Liver (tissue), 8 donors: ENCODE measurements at regions not wholly inside any gene's neighbourhood (a gene's known extent, or its start where the extent isn't known, plus 50 kb on each side); places are given as distances from the start of the nearest gene placed in this dataset.

Experiments
- DNase-seq: peaks from one replicate; pipeline ENCODE4 v3.0.0-alpha.2; 2017; ENCODE audit warnings: low spot score
- H3K27ac ChIP-seq, 2 donors: one replicate each; pipeline ENCODE4 v1.7.0; 2013; ENCODE audit warnings: inconsistent platforms in 2 of 2, low read length in 2 of 2, control low read depth in 1 of 2, low read depth in 1 of 2, mild to moderate bottlenecking in 1 of 2
- H3K27me3 ChIP-seq, 4 donors: one replicate each; pipeline versions ENCODE4 v1.6.1 to v1.7.0; 2013; ENCODE audit warnings: low read length in 3 of 4, inconsistent platforms in 1 of 4, mild to moderate bottlenecking in 1 of 4, moderate library complexity in 1 of 4; ENCODE audit not compliant: control insufficient read depth in 4 of 4, insufficient read depth in 4 of 4
- H3K36me3 ChIP-seq, 4 donors: one replicate each; pipeline versions ENCODE4 v1.6.1 to v1.7.0; 2013; ENCODE audit warnings: low read length in 3 of 4, mild to moderate bottlenecking in 3 of 4, low read depth in 1 of 4, moderate library complexity in 1 of 4; ENCODE audit not compliant: control insufficient read depth in 4 of 4, insufficient read depth in 3 of 4
- H3K4me1 ChIP-seq, 4 donors: one replicate each; pipeline versions ENCODE4 v1.6.1 to v1.7.0; 2013; ENCODE audit warnings: low read length in 3 of 4, mild to moderate bottlenecking in 3 of 4, moderate library complexity in 1 of 4; ENCODE audit not compliant: control insufficient read depth in 4 of 4, insufficient read depth in 4 of 4
- H3K4me3 ChIP-seq, 3 donors: one replicate each; pipeline versions ENCODE4 v1.6.1 to v1.7.0; 2013; ENCODE audit warnings: low read length in 3 of 3, control low read depth in 1 of 3, low read depth in 1 of 3, mild to moderate bottlenecking in 1 of 3
- H3K9ac ChIP-seq, 2 donors: one replicate each; pipeline ENCODE4 v1.7.0; 2013; ENCODE audit warnings: low read length in 2 of 2, mild to moderate bottlenecking in 2 of 2, moderate library complexity in 2 of 2, control low read depth in 1 of 2, low read depth in 1 of 2
- H3K9me3 ChIP-seq, 4 donors: one replicate each; pipeline versions ENCODE4 v1.6.1 to v1.7.0; 2013; ENCODE audit warnings: low read length in 3 of 4; ENCODE audit not compliant: control insufficient read depth in 4 of 4
- EGR1 ChIP-seq, 2 donors: IDR thresholded peaks; 2 replicates each; pipeline ENCODE4 v1.6.1; 2016 to 2018; ENCODE audit warnings: antibody characterized with exemption in 2 of 2, low read depth in 2 of 2
- FOXA1 ChIP-seq: IDR thresholded peaks from 2 replicates; pipeline ENCODE4 v1.6.1; 2016; ENCODE audit warnings: antibody characterized with exemption
- FOXA2 ChIP-seq: IDR thresholded peaks from 2 replicates; pipeline ENCODE4 v1.6.1; 2016; ENCODE audit warnings: antibody characterized with exemption
- GABPA ChIP-seq, 2 donors: IDR thresholded peaks in 1 of 2; conservative IDR thresholded peaks in 1 of 2; 2 replicates each; pipeline ENCODE4 v1.6.1; 2016; ENCODE audit warnings: antibody characterized with exemption in 2 of 2, mild to moderate bottlenecking in 1 of 2, moderate library complexity in 1 of 2
- HNF4A ChIP-seq, 2 donors: conservative IDR thresholded peaks; 2 replicates each; pipeline ENCODE4 v1.6.1; 2016; ENCODE audit warnings: antibody characterized with exemption in 2 of 2, mild to moderate bottlenecking in 2 of 2
- JUND ChIP-seq, 2 donors: IDR thresholded peaks; 2 replicates each; pipeline ENCODE4 v1.6.1; 2016; ENCODE audit warnings: antibody characterized with exemption in 2 of 2
- NR2F2 ChIP-seq: IDR thresholded peaks from 2 replicates; pipeline ENCODE4 v1.6.1; 2016; ENCODE audit warnings: antibody characterized with exemption
- RAD21 ChIP-seq, 2 donors: IDR thresholded peaks; 2 replicates each; pipeline ENCODE4 v1.6.1; 2016; ENCODE audit warnings: antibody characterized with exemption in 2 of 2, mild to moderate bottlenecking in 2 of 2
- SP1 ChIP-seq: IDR thresholded peaks from 2 replicates; pipeline ENCODE4 v1.6.1; 2018; ENCODE audit warnings: antibody characterized with exemption, mild to moderate bottlenecking
- WGBS: extraction: QIAGEN DNeasy Blood & Tissue Kit; methylation state at CpG from one replicate; pipeline ENCODE4 v1.1.7; 2013; 5-methylcytosine and 5-hydroxymethylcytosine counted together
- TF ChIP-seq, protein P1 (sequence below): IDR thresholded peaks from 2 replicates; pipeline ENCODE4 v1.6.1; 2016; ENCODE audit warnings: antibody characterized with exemption
- TF ChIP-seq, protein P2 (sequence below): IDR thresholded peaks from 2 replicates; pipeline ENCODE4 v1.6.1; 2016; ENCODE audit warnings: antibody characterized with exemption
- TF ChIP-seq, protein P3 (sequence below): IDR thresholded peaks from 2 replicates; pipeline ENCODE4 v1.6.1; 2016; ENCODE audit warnings: antibody characterized with exemption, mild to moderate bottlenecking
- TF ChIP-seq, protein P4 (sequence below): fragments of 150-350 bp; IDR thresholded peaks from 2 replicates; pipeline ENCODE4 v1.5.1; 2017; ENCODE audit warnings: improper control_type of control experiment, low read depth, low read length; ENCODE audit not compliant: missing input control
- TF ChIP-seq, protein P5 (sequence below): IDR thresholded peaks from 2 replicates; pipeline ENCODE4 v1.6.1; 2016; ENCODE audit warnings: antibody characterized with exemption
- donor health status: healthy.
- donor health status: healthy.
- donor health status: healthy.
- donor health status: healthy.
- donor health status: healthy.

DNA sequence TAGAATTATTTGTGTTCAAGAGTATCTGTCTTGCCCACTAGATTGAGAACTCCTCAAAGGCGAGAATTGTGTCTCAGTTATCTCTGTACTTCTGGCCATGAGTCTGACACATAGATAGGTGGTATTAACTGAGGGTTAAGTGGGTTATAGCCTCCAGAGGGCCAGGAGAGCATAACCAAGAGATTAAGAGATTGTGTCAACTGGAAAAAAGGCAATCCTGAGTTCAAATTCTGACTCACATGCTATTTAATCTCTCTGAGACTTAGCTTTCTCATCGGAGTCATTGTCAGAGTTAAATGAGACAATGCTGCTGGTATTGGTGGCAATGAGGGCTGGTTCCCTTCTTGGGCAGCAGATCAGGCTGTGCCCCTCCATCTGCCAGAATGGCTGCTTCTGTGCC, 330.9 kb downstream of the TNS1 start:
- Histone ChIP-seq H3K36me3 (no peaks in the 10 kb centered on the region), H3K27me3 (no peaks in the 10 kb centered on the region)
- 44% methylated on average over 2 of the region's 2 CpGs for WGBS

DNA sequence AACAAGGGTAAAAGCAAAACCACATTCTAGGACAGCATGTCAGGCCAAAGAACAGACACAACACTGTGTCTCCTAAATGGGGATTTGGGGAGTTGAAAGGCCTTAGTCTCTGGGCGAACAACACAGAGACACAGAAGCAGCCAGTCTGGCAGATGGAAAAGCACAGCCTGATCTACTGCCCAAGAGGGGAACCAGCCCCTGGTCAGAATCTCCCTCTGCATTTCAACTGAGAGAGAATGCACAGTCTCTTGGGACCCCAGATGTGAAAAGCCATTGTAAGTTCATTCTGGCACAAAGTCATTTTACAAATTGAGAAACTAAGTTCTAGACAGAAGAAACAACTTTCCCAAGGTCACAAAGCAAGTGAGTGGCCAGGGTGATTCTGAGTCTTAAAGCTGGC, 331.7 kb downstream of the TNS1 start:
- H3K36me3 ChIP-seq, result no peaks in the 10 kb centered on the region
- H3K27ac ChIP-seq, result no peak overlapping the region
- H3K4me1 ChIP-seq, result no peaks in the 10 kb centered on the region
- no peak overlapping the region for H3K9ac ChIP-seq
- WGBS, result 100% methylated on average over 1 of the region's 1 CpG
- no peak overlapping the region for H3K4me3 ChIP-seq
- no peaks in the 10 kb centered on the region for H3K9me3 ChIP-seq
- H3K27me3 ChIP-seq, result no peaks in the 10 kb centered on the region
- TF ChIP-seq HNF4A (conservative IDR thresholded peaks at IDR 0.05) (no peak), GABPA (IDR thresholded peaks at IDR 0.05 in 1 of 2, conservative IDR thresholded peaks at IDR 0.05 in 1 of 2) (no peak), RAD21 (IDR thresholded peaks at IDR 0.05) (no peak)
- DNase-seq, result no peak

More for the DNA sequence above, 330.9 kb downstream of the TNS1 start:
- TF ChIP-seq, protein P1, sequence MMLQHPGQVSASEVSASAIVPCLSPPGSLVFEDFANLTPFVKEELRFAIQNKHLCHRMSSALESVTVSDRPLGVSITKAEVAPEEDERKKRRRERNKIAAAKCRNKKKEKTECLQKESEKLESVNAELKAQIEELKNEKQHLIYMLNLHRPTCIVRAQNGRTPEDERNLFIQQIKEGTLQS, result no peak
- TF ChIP-seq SP1 (no peak), NR2F2 (no peak), FOXA1 (no peak), GABPA (IDR thresholded peaks at IDR 0.05 in 1 of 2, conservative IDR thresholded peaks at IDR 0.05 in 1 of 2) (no peak), FOXA2 (no peak), JUND (IDR thresholded peaks at IDR 0.05) (no peak), EGR1 (IDR thresholded peaks at IDR 0.05; ENCODE audit: low read depth in 2 of 2) (no peak), HNF4A (conservative IDR thresholded peaks at IDR 0.05) (no peak)
- TF ChIP-seq, protein P2, sequence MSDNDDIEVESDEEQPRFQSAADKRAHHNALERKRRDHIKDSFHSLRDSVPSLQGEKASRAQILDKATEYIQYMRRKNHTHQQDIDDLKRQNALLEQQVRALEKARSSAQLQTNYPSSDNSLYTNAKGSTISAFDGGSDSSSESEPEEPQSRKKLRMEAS, result no peak
- TF ChIP-seq, protein P3, sequence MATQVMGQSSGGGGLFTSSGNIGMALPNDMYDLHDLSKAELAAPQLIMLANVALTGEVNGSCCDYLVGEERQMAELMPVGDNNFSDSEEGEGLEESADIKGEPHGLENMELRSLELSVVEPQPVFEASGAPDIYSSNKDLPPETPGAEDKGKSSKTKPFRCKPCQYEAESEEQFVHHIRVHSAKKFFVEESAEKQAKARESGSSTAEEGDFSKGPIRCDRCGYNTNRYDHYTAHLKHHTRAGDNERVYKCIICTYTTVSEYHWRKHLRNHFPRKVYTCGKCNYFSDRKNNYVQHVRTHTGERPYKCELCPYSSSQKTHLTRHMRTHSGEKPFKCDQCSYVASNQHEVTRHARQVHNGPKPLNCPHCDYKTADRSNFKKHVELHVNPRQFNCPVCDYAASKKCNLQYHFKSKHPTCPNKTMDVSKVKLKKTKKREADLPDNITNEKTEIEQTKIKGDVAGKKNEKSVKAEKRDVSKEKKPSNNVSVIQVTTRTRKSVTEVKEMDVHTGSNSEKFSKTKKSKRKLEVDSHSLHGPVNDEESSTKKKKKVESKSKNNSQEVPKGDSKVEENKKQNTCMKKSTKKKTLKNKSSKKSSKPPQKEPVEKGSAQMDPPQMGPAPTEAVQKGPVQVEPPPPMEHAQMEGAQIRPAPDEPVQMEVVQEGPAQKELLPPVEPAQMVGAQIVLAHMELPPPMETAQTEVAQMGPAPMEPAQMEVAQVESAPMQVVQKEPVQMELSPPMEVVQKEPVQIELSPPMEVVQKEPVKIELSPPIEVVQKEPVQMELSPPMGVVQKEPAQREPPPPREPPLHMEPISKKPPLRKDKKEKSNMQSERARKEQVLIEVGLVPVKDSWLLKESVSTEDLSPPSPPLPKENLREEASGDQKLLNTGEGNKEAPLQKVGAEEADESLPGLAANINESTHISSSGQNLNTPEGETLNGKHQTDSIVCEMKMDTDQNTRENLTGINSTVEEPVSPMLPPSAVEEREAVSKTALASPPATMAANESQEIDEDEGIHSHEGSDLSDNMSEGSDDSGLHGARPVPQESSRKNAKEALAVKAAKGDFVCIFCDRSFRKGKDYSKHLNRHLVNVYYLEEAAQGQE, result no peak
- TF ChIP-seq, protein P4, sequence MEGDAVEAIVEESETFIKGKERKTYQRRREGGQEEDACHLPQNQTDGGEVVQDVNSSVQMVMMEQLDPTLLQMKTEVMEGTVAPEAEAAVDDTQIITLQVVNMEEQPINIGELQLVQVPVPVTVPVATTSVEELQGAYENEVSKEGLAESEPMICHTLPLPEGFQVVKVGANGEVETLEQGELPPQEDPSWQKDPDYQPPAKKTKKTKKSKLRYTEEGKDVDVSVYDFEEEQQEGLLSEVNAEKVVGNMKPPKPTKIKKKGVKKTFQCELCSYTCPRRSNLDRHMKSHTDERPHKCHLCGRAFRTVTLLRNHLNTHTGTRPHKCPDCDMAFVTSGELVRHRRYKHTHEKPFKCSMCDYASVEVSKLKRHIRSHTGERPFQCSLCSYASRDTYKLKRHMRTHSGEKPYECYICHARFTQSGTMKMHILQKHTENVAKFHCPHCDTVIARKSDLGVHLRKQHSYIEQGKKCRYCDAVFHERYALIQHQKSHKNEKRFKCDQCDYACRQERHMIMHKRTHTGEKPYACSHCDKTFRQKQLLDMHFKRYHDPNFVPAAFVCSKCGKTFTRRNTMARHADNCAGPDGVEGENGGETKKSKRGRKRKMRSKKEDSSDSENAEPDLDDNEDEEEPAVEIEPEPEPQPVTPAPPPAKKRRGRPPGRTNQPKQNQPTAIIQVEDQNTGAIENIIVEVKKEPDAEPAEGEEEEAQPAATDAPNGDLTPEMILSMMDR, result no peak
- TF ChIP-seq, protein P5, sequence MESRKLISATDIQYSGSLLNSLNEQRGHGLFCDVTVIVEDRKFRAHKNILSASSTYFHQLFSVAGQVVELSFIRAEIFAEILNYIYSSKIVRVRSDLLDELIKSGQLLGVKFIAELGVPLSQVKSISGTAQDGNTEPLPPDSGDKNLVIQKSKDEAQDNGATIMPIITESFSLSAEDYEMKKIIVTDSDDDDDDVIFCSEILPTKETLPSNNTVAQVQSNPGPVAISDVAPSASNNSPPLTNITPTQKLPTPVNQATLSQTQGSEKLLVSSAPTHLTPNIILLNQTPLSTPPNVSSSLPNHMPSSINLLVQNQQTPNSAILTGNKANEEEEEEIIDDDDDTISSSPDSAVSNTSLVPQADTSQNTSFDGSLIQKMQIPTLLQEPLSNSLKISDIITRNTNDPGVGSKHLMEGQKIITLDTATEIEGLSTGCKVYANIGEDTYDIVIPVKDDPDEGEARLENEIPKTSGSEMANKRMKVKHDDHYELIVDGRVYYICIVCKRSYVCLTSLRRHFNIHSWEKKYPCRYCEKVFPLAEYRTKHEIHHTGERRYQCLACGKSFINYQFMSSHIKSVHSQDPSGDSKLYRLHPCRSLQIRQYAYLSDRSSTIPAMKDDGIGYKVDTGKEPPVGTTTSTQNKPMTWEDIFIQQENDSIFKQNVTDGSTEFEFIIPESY, result no peak
- H3K4me1 ChIP-seq, result no peaks in the 10 kb centered on the region
- no peak for DNase-seq
- H3K9me3 ChIP-seq, result no peaks in the 10 kb centered on the region
- no peak overlapping the region for H3K9ac ChIP-seq
- H3K27ac ChIP-seq, result no peak overlapping the region
- no peak overlapping the region for H3K4me3 ChIP-seq
